KBM-7 (cell line): ENCODE measurements at regions not wholly inside any gene's neighbourhood (a gene's known extent, or its start where the extent isn't known, plus 50 kb on each side); places are given as distances from the start of the nearest gene placed in this dataset.

Experiments
- DNase-seq: peaks from one replicate; pipeline ENCODE4 v3.0.0-alpha.2; 2015
- in situ Hi-C: fragments of 300-500 bp; cut with MboI; formaldehyde crosslinking; loops from 2 replicates; pipeline ENCODE4 v1.14.3; 2020; ENCODE audit warnings: low sequenced_read_pairs, low pct_unique_long_range_greater_than_20kb, mixed read lengths

GRCh38 chr2:64348386-64349130, 105.4 kb upstream of the LGALSL start:
- DNase-seq, result no peak
- in situ Hi-C loops, result loop anchor here (25.0 kb wide), 1 partner anchor 689 kb away; no protein-coding TSS in a partner anchor

DNA sequence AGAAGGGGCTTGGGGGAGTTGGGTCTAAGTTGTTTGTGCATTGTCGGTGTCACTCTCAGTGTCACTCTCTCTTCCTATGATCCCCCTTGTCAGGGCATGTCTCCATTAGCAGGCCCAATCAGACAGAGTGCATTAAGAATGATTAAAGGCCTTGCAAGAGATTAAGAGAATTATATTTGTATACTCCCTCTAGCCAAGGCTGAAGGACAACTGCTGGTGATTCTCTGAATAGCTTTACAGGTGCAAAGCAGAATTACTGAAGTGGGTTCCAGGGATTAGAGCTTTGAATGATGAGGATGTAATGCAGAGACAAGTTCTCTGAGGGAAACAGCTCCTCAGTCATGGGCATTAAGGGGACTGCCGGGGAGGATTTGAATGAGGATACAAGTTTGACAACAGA, 104.8 kb upstream of the LGALSL start:
- in situ Hi-C loops, result loop anchor here (25.0 kb wide), 1 partner anchor 688 kb away; no protein-coding TSS in a partner anchor

DNA sequence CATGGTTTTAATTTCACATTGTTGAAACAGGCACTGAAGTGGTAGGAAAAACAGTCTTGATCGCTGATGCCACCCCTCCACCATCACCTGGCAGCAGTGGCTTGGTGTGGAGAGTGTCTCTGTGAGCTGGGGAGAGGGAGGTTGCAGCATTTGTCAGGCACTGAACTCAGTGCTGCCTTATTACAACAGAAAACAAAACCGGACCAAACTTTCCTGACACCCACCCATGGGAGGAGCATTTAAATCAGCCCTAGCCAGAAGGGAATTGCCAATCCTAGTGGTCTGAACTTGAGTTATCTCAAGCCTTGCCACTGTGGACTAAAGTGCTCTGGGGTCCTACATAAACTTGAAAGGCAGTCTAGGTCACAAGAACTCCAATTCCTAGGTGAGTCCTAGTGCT, 103.0 kb upstream of the LGALSL start:
- in situ Hi-C loops, result loop anchor here (25.0 kb wide), 1 partner anchor 536 kb away; no protein-coding TSS in a partner anchor

More for the DNA sequence above, 104.8 kb upstream of the LGALSL start:
- no peak for DNase-seq

DNA sequence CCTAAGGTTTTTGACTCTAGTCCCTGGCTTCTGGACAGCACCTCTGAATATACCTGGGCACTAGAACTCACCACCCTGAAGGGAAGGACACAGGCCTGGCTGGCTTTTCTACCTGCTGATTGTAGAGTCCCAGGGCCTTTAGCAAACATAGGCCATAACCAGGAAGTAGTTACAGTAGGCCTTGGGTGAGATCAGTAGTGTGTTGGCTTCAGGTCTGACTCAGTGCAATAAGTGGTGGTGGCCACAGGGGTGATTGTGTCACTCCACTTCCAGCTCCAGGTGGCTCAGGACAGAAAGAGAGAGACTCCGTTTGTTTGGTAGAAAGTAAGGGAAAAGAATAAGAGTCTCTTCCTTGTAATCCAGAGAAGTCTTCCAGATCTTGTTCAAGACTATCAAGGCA, 101.7 kb upstream of the LGALSL start:
- DNase-seq, result no peak
- in situ Hi-C loops, result loop anchor here (25.0 kb wide), 1 partner anchor 535 kb away; no protein-coding TSS in a partner anchor

More for the DNA sequence above, 103.0 kb upstream of the LGALSL start:
- DNase-seq, result no peak

GRCh38 chr2:64354857-64355680, 98.9 kb upstream of the LGALSL start:
- in situ Hi-C loops, result loop anchor here (25.0 kb wide), 1 partner anchor 532 kb away; no protein-coding TSS in a partner anchor
- peak; percentile 69 for DNase-seq

GRCh38 chr2:64356906-64357305, 97.1 kb upstream of the LGALSL start:
- no peak for DNase-seq
- in situ Hi-C loops, result loop anchor here (25.0 kb wide), 1 partner anchor 530 kb away; no protein-coding TSS in a partner anchor

- in situ Hi-C loops, result loop anchor here (25.0 kb wide), 1 partner anchor 528 kb away; no protein-coding TSS in a partner anchor
- DNase-seq, result no peak
Measured at GRCh38 chr2:64359171-64359891, 94.6 kb upstream of the LGALSL start.

DNA sequence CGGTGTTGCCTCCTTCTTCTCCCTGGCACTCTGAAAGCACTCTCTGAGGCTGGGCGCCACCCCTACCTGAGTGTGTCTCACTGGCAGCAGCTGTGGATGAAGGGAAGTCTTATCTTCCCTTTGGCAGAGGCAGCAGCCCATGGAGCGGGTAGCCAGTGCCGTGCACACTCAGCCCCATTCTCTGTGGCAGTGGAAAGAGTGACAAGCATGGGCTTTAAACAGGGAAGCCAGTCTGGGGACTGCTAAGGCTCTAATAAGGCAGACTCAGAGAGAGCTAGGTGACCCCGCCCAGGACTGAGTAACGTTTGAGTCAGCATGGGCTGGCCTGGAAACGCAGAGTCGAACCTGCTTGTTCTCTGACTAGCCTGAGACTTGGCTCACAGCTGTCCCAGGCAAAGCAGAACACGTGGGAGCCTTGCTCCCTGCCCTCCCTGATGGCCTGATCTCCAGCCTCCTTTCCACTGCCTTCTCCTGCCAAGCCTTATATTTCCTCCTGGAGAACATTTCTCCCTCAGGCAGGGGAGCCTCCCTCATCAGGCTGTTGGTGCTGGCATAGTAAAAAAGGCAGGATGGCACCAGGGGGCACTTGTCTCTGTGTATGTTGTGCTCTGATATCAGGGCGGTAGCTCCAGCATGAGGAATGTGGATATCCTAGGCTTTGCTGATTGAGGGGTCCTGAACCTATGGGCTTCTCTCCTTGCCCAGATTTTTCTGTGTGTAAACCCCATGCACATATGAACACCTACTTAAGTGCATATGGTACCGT, 93.9 kb upstream of the LGALSL start:
- DNase-seq, result no peak
- in situ Hi-C loops, result loop anchor here (25.0 kb wide), 1 partner anchor 527 kb away; no protein-coding TSS in a partner anchor

DNA sequence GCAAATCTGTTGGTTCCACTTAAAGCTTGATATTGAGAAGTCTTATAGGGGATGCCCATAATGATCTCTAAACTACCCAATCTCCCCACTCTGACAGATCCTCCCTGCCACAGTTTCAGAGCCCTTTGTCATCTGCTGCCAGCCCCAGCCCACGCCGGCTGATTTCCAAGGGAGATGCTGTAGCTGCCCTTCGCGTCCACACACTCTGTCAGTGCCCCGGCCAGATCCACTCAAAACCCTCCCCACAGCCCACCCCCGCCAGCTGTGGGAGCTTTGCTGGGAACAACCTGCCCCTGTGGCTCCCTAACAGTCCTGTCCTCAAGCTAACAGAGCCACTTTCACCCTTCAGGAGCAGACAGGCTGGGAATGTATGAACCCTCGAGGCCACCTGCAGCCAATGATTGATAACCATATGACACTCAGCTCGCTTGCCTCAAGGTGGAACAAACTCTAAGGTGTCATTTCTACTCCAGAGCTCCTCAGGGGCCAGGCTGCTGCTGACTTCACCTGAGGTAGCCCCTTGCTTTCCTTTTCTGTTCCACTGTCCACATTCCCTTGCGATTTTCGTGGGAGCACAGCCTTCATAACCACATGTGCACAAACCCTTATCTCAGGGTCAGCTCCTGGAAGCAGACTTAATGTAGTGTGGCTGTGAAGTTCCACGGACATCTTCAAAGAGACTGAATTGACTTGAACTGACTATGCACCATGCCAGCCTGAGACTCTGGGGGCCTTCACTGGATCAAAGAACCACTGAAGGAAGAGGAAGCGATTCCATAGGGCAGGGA, 92.6 kb upstream of the LGALSL start:
- DNase-seq, result no peak
- in situ Hi-C loops, result loop anchor here (25.0 kb wide), 1 partner anchor 526 kb away; no protein-coding TSS in a partner anchor

DNA sequence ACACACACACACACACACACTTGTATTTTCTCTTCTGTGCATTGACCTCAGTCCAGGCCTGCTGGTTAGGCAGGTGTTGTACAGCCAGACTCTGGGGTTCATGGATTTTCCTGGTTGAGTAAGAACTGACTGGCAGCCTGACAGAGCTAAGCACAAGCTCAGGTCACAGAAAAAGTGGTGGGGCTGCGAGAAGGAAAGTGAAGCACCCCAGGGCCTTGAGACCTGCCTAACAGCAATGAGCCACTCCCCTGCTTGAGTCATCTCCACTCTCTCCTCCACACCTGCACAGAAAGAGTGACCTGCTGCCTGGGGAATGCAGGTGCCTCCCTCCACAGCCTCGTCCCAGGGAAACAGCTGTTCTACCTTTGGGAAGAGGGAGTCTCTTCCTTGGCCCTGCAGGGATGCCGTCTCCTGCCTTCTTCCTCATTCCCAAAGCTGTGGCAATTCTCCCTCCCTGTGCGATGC, 91.4 kb upstream of the LGALSL start:
- no peak for DNase-seq

GRCh38 chr2:64363140-64363539, 90.8 kb upstream of the LGALSL start:
- no peak for DNase-seq
- in situ Hi-C loops, result loop anchor here (25.0 kb wide), 1 partner anchor 524 kb away; no protein-coding TSS in a partner anchor

More for the DNA sequence above, 91.4 kb upstream of the LGALSL start:
- in situ Hi-C loops, result loop anchor here (25.0 kb wide), 1 partner anchor 525 kb away; no protein-coding TSS in a partner anchor

DNA sequence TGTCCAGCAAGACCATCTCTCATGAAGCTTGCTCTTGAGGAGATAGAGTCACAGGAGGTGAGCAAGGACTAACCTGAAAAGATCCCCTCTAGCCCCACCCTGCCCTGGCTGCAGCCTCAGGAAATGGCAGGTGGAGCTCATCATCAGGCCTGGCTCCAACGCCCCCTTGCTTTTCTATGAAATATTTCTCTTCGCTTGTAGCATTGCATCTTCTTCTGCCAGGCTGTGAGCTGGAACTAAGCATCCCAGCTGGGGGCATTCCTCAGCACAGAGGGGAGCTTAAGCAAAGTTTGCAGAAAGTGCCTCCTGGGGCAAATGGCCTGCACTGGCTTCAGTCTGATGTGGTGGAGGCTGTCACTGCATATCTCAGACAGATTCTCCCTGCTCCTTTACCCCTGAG, 90.1 kb upstream of the LGALSL start:
- DNase-seq, result no peak
- in situ Hi-C loops, result loop anchor here (25.0 kb wide), 1 partner anchor 523 kb away; no protein-coding TSS in a partner anchor

DNA sequence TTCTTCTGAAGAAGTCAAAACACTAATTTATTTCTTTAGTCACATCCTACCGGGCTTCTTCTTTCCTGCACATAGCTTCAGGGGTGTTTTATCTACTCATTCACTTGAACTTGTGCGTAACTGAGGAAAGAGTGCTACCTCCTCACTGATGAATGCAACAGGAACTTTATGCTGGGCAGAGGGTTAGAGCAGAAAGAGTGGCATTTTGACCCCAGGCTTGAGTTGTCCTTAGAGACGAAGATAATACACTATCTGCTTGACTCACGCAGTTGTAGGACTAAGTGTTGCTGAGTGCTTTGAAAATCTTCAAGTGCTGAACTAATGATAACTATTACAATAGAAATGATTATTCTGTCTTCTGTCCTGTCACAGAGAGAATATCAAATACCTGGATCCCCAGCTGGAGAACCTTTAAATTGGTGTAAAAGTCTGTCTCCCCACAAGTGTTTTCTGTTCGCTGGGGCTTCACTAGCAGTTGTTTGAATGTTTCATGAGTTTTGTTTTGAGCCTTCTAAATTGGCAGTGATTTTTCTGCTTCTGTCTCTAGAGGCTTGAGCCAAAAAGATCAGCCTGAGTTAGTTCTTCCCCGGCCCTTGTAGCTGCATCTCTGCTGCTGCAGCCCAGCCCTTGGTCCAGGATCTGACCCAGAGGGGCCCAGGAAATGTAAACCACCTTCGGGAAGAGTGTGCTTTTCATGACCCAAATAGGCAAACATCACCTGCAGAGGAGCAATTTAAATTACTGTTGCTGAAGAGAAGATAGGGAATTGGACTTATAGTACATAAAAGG, 86.3 kb upstream of the LGALSL start:
- no peak for DNase-seq
- in situ Hi-C loops, result loop anchor here (25.0 kb wide), 1 partner anchor 520 kb away; no protein-coding TSS in a partner anchor

- in situ Hi-C loops, result loop anchor here (25.0 kb wide), 1 partner anchor 518 kb away; no protein-coding TSS in a partner anchor
- no peak for DNase-seq
Measured at GRCh38 chr2:64369706-64370105, 84.3 kb upstream of the LGALSL start.

DNA sequence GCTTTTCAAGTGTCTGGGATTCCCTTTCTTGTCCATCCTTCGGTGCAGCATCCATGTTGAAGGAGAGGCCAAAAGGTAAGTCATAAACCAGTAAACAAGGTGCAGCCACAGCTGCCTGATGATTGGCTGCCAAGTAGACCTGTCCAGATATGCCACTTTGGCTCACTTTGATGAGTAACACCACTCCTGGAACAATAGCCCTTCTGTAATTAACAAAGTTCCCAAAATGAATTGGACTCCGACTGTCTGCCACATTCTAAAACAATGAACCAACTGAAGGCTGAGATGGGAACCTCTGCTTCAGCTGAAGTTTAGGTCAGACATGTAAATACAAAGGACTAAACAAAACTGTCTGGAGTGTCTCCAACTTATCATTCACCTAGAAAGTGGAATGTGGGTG, 82.2 kb upstream of the LGALSL start:
- no peak for DNase-seq
- in situ Hi-C loops, result loop anchor here (25.0 kb wide), 1 partner anchor 516 kb away; no protein-coding TSS in a partner anchor

GRCh38 chr2:64374686-64375085, 79.3 kb upstream of the LGALSL start:
- in situ Hi-C loops, result loop anchor here (25.0 kb wide), 1 partner anchor 513 kb away; no protein-coding TSS in a partner anchor
- DNase-seq, result no peak
